Neural progenitor cell (in vitro differentiated cells): ENCODE measurements at regions not wholly inside any gene's neighbourhood (a gene's known extent, or its start where the extent isn't known, plus 50 kb on each side); places are given as distances from the start of the nearest gene placed in this dataset.

Experiments
- CTCF ChIP-seq: fragments of 200-600 bp; sonication (generic); IDR thresholded peaks from 2 replicates; pipeline ENCODE4 v1.5.1; 2017; ENCODE audit warnings: antibody characterized with exemption, mild to moderate bottlenecking
- EZH2 ChIP-seq: fragments of 200-600 bp; sonication (generic); IDR thresholded peaks from 2 replicates; pipeline ENCODE4 v1.6.1; 2017; ENCODE audit warnings: antibody characterized with exemption, mild to moderate bottlenecking, moderate library complexity
- EZH2phosphoT487 ChIP-seq: fragments of 200-600 bp; sonication (generic); IDR thresholded peaks from 2 replicates; pipeline ENCODE4 v1.6.1; 2017; ENCODE audit warnings: antibody characterized with exemption

- TF ChIP-seq CTCF = no peak
- TF ChIP-seq EZH2 = no peak
- no peak for TF ChIP-seq EZH2phosphoT487
These were observed 803.6 kb upstream of the FANCL start for GRCh38 chr2:59044736-59045135.
